Body of pancreas (tissue), 4 donors: ENCODE measurements at regions not wholly inside any gene's neighbourhood (a gene's known extent, or its start where the extent isn't known, plus 50 kb on each side); places are given as distances from the start of the nearest gene placed in this dataset.

Experiments used
- ATAC-seq: fragments of 150-250 bp; one replicate; pipeline ENCODE4 v1.9.1; 2016
- DNase-seq, 4 donors: peaks; one replicate each; pipeline ENCODE4 v3.0.0-alpha.2; 2019
- H3K27ac ChIP-seq, 4 donors: fragments of 200-600 bp; sonication (generic); 1 replicate in 3 of 4; 2 replicates in 1 of 4; pipeline versions ENCODE4 v1.5.1 to v1.6.1; 2016 to 2019; ENCODE audit warnings: mild to moderate bottlenecking in 1 of 4, mixed read lengths in 1 of 4, moderate library complexity in 1 of 4
- H3K27me3 ChIP-seq, 2 donors: fragments of 200-600 bp; sonication (generic); one replicate each; pipeline ENCODE4 v1.6.0; 2016; ENCODE audit warnings: mild to moderate bottlenecking in 1 of 2
- H3K36me3 ChIP-seq, 2 donors: fragments of 200-600 bp; sonication (generic); replicated peaks in 1 of 2; 2 replicates each; pipeline ENCODE4 v1.5.1; 2016; ENCODE audit warnings: low read depth in 2 of 2; ENCODE audit not compliant: insufficient read depth in 1 of 2
- H3K4me1 ChIP-seq: fragments of 200-600 bp; sonication (generic); one replicate; pipeline ENCODE4 v1.6.0; 2016
- H3K4me3 ChIP-seq, 2 donors: fragments of 200-600 bp; sonication (generic); 1 replicate in 1 of 2; 2 replicates in 1 of 2; pipeline ENCODE4 v1.5.1; 2016 to 2019
- H3K9me3 ChIP-seq, 3 donors: fragments of 200-600 bp; sonication (generic); 1 replicate in 2 of 3; 2 replicates in 1 of 3; pipeline ENCODE4 v1.5.1; 2016
- CTCF ChIP-seq, 7 experiments: fragments of 450-650 bp in 4 of 7; fragments of 200-600 bp in 3 of 7; sonication (generic) in 3 of 7; IDR thresholded peaks; one replicate each; pipeline ENCODE4 v1.5.1; 2016 to 2019; ENCODE audit warnings: antibody characterized with exemption in 7 of 7
- POLR2A ChIP-seq, 3 donors: fragments of 450-650 bp; IDR thresholded peaks; one replicate each; pipeline ENCODE4 v1.6.1; 2016; ENCODE audit warnings: antibody characterized with exemption in 3 of 3, mild to moderate bottlenecking in 2 of 3
- WGBS, 2 donors: methylation state at CpG; one replicate each; pipeline ENCODE4 v1.1.5; 2017; 5-methylcytosine and 5-hydroxymethylcytosine counted together
- intact Hi-C: fragments of 100-400 bp; cut with DNase I; formaldehyde crosslinking; loops from one replicate; pipeline ENCODE4 v1.15.1; 2023

GRCh38 chr2:41595240-41595639, 452.6 kb upstream of the PKDCC start:
- intact Hi-C loops = no loop called here
- no peaks in the 10 kb centered on the region for H3K36me3 ChIP-seq
- TF ChIP-seq POLR2A (IDR thresholded peaks at IDR 0.05) (no peak), CTCF (IDR thresholded peaks at IDR 0.05) (no peak)
- H3K27ac ChIP-seq = no peak overlapping the region
- ATAC-seq = no peak
- no peak overlapping the region for H3K4me3 ChIP-seq
- DNase-seq = no peak
- no peaks in the 10 kb centered on the region for H3K27me3 ChIP-seq
- no peaks in the 10 kb centered on the region for H3K9me3 ChIP-seq
- H3K4me1 ChIP-seq = peaks cover 7% of the 10 kb centered on the region
- 26 to 63% methylated on average over 1 of the region's 1 CpG for WGBS, 2 donors

GRCh38 chr2:41597680-41598079, 450.1 kb upstream of the PKDCC start:
- intact Hi-C loops = no loop called here
- no peaks in the 10 kb centered on the region for H3K27me3 ChIP-seq
- ATAC-seq (no peak), DNase-seq (no peak)
- H3K4me1 ChIP-seq = peaks cover 7% of the 10 kb centered on the region
- H3K27ac ChIP-seq = no peak overlapping the region
- no peak overlapping the region for H3K4me3 ChIP-seq
- WGBS, 2 donors = 62 to 69% methylated on average over 2 of the region's 2 CpGs
- TF ChIP-seq POLR2A (IDR thresholded peaks at IDR 0.05) = no peak
- TF ChIP-seq CTCF (IDR thresholded peaks at IDR 0.05) = no peak
- no peaks in the 10 kb centered on the region for H3K36me3 ChIP-seq
- H3K9me3 ChIP-seq = no peaks in the 10 kb centered on the region

GRCh38 chr2:41598161-41598894, 449.5 kb upstream of the PKDCC start:
- WGBS, 2 donors = 46 to 56% methylated on average over 5 of the region's 5 CpGs
- ATAC-seq = peak; percentile 56
- H3K27ac ChIP-seq = peak overlapping the region in 1 of 4 donors; percentile 22
- intact Hi-C loops = no loop called here
- TF ChIP-seq POLR2A (IDR thresholded peaks at IDR 0.05) (no peak), CTCF (IDR thresholded peaks at IDR 0.05) (no peak)
- DNase-seq = no peak
- peaks cover 7% of the 10 kb centered on the region for H3K4me1 ChIP-seq
- no peak overlapping the region for H3K4me3 ChIP-seq
- no peaks in the 10 kb centered on the region for H3K27me3 ChIP-seq
- H3K9me3 ChIP-seq = no peaks in the 10 kb centered on the region
- H3K36me3 ChIP-seq = no peaks in the 10 kb centered on the region

- no peak for ATAC-seq
These were observed 447.4 kb upstream of the PKDCC start for GRCh38 chr2:41600460-41600859.

More at GRCh38 chr2:41600460-41600859, 447.4 kb upstream of the PKDCC start:
- no peak overlapping the region for H3K27ac ChIP-seq
- peaks cover 7% of the 10 kb centered on the region for H3K4me1 ChIP-seq
- H3K36me3 ChIP-seq = no peaks in the 10 kb centered on the region
- no peak for TF ChIP-seq POLR2A (IDR thresholded peaks at IDR 0.05)
- no peak for TF ChIP-seq CTCF (IDR thresholded peaks at IDR 0.05)
- H3K9me3 ChIP-seq = no peaks in the 10 kb centered on the region
- no peak overlapping the region for H3K4me3 ChIP-seq
- intact Hi-C loops = no loop called here
- no peak for DNase-seq
- no peaks in the 10 kb centered on the region for H3K27me3 ChIP-seq
